ENCODE measurements at regions not wholly inside any gene's neighbourhood (a gene's known extent, or its start where the extent isn't known, plus 50 kb on each side); places are given as distances from the start of the nearest gene placed in this dataset.
"Not testable (repeated sequence)": the region's sequence is repeated elsewhere in the genome, so short reads cannot be mapped to it uniquely, and the experiment has no call there.

GRCh38 chr15:22664294-22665058 is 122.0 kb upstream of the NIPA1 start:
- not testable (repeated sequence) for DNase-seq (ENCODE audit: low read depth)
- H3K4me3 ChIP-seq (ENCODE audit: low read depth, low read length), result peak overlapping the region; percentile 53

DNA sequence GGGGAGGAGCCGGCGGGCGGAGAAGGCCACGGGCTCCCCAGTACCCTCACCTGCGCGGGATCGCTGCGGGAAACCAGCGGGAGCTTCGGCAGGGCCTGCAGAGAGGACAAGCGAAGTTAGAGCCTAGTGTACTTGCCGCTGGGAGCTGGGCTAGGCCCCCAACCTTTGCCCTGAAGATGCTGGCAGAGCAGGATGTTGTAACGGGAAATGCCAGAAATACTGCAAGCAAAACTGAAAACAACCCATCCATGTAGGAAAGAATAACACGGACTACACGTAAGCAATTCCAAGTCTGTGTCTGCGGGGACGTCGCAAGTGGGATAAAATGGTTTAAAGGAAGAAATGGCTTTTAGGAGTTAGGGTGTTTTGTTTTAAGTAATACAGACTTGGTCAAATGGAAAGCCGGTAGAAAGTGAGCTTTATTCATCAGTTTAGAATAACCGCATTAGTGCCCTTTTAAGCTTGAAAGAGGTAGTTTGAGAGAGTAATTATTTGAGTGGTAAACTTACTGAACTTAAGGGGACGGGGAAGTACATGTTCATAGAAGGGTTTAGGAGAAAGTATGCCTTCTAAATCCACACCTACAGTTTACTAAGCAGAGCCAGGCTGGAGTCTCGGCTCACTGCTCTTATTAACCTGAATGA is 121.3 kb upstream of the NIPA1 start:
- peak overlapping the region; percentile 53 for H3K4me3 ChIP-seq (ENCODE audit: low read depth, low read length)
- not testable (repeated sequence) for DNase-seq (ENCODE audit: low read depth)

DNA sequence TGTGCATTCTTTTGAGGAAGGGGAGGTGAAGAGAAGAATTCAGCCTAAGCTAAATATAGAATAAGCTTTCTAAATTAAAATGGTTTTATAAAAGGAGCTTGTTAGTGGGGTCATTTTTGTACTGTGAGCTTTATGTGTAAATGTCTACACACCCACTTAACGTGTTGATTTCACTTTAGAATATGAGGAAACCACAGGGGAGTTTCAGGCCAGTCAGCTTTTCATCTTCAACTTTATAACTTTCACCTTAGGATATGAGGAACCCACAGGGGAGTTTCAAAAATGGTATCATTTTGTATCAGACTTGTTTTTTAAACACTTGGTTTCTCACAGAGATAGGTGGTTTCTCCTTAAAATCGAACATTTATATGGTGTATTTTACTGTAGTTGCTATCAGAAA is 120.7 kb upstream of the NIPA1 start:
- peak overlapping the region; percentile 53 for H3K4me3 ChIP-seq (ENCODE audit: low read depth, low read length)
- not testable (repeated sequence) for DNase-seq (ENCODE audit: low read depth)

DNA sequence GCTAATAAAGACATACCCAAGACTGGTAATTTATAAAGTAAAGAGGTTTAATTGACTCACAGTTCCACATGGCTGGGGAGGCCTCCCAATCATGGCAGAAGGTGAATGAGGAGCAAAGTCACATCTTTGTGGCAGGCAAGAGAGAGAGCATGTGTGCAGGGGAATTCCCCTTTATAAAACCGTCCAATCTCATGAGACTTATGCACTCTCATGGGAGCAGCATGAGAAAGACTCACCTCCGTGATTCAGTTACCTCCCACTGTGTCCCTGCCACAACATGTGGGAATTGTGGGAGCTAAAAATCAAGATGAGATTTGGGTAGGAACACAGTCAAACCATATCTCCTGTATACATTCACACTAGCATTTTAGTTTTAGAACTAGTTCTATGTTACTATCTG is 101.7 kb upstream of the NIPA1 start:
- H3K4me3 ChIP-seq (ENCODE audit: low read depth, low read length), result not testable (repeated sequence)

DNA sequence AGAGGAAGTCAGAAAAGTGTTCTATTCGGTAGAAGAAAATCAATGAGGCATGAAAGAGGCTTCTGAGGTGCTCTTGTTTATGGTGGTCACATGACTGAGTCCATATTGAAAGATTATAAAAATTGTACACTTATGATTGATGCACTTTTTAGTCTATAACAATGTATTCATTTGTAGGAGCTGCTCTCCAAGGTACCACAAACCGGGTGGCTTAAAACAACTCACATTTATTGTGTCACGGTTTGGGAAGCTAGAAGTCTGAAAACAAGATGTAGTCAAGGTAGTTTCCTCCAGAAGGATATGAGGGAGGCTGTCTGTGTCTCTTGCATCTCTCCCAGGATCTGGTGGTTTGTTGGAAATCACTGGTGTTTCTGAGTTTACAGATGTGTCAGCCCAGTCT is 86.6 kb upstream of the NIPA1 start:
- not testable (repeated sequence) for H3K4me3 ChIP-seq (ENCODE audit: low read depth, low read length); DNase-seq (ENCODE audit: low read depth)

More for the DNA sequence above, 101.7 kb upstream of the NIPA1 start:
- DNase-seq (ENCODE audit: low read depth), result not testable (repeated sequence)

- not testable (repeated sequence) for DNase-seq (ENCODE audit: low read depth); H3K4me3 ChIP-seq (ENCODE audit: low read depth, low read length)
Measured at GRCh38 chr15:22710831-22711341, 75.6 kb upstream of the NIPA1 start.

- not testable (repeated sequence) for DNase-seq (ENCODE audit: low read depth); H3K4me3 ChIP-seq (ENCODE audit: low read depth, low read length)
Measured at GRCh38 chr15:22713933-22714332, 72.5 kb upstream of the NIPA1 start.

GRCh38 chr15:22714358-22715132 is 71.9 kb upstream of the NIPA1 start:
- H3K4me3 ChIP-seq (ENCODE audit: low read depth, low read length); DNase-seq (ENCODE audit: low read depth): not testable (repeated sequence)

DNA sequence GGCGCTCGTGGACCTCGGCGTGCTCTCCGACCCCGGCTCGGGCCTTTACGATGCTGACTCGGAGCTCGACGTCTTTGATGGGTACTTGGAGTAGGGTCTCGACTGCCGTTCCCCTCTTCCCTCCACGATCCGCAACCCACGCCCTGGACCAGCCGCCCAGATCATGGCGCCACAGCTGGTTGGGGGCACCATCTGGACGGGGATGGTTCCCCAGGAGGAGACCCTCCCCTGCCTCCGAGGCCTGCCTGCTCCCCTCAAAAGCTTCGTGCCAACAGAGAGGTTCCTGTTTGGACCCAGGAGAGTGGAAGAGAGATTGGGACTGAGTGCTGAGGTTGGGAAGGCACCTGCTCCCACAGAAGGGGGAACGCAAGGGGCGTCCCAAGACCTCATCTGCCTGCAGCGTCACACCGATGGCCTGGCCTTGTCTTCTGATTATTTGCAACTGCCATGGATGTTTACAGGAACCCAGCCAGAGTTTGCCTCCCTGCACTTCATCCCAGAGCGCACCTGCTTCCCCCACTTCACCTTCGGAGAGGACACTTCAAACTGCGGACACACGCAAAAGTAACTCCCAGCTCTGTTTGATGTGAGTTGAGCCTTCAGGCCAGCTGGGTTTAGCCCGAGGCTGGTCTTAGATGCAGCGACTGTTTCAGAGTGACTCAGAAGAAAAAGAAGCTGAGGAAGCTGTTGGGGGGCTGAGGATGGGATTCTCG is 71.2 kb upstream of the NIPA1 start:
- not testable (repeated sequence) for DNase-seq (ENCODE audit: low read depth)

GRCh38 chr15:22719980-22720379 is 66.5 kb upstream of the NIPA1 start:
- TF ChIP-seq, protein P1, sequence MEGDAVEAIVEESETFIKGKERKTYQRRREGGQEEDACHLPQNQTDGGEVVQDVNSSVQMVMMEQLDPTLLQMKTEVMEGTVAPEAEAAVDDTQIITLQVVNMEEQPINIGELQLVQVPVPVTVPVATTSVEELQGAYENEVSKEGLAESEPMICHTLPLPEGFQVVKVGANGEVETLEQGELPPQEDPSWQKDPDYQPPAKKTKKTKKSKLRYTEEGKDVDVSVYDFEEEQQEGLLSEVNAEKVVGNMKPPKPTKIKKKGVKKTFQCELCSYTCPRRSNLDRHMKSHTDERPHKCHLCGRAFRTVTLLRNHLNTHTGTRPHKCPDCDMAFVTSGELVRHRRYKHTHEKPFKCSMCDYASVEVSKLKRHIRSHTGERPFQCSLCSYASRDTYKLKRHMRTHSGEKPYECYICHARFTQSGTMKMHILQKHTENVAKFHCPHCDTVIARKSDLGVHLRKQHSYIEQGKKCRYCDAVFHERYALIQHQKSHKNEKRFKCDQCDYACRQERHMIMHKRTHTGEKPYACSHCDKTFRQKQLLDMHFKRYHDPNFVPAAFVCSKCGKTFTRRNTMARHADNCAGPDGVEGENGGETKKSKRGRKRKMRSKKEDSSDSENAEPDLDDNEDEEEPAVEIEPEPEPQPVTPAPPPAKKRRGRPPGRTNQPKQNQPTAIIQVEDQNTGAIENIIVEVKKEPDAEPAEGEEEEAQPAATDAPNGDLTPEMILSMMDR (IDR thresholded peaks at IDR 0.05; ENCODE audit: control insufficient read depth, extremely low read depth, insufficient read depth), result peak; percentile 24; the same call in 1 of the 2 replicates
- not testable (repeated sequence) for DNase-seq (ENCODE audit: low read depth); H3K4me3 ChIP-seq (ENCODE audit: low read depth, low read length)

More for the DNA sequence above, 71.2 kb upstream of the NIPA1 start:
- not testable (repeated sequence) for H3K4me3 ChIP-seq (ENCODE audit: low read depth, low read length)

GRCh38 chr15:22726104-22726503 is 60.3 kb upstream of the NIPA1 start:
- H3K4me3 ChIP-seq (ENCODE audit: low read depth, low read length), result not testable (repeated sequence)
- DNase-seq (ENCODE audit: low read depth), result peak; percentile 36

- DNase-seq (ENCODE audit: low read depth), result not testable (repeated sequence)
Measured at GRCh38 chr15:22735067-22735466, 51.4 kb upstream of the NIPA1 start.

More at GRCh38 chr15:22735067-22735466, 51.4 kb upstream of the NIPA1 start:
- H3K4me3 ChIP-seq (ENCODE audit: low read depth, low read length), result not testable (repeated sequence)

Data from LNCaP clone FGC (cell line).